Spleen (tissue), 11 donors: ENCODE measurements at regions not wholly inside any gene's neighbourhood (a gene's known extent, or its start where the extent isn't known, plus 50 kb on each side); places are given as distances from the start of the nearest gene placed in this dataset.
"Not testable (repeated sequence)": the region's sequence is repeated elsewhere in the genome, so short reads cannot be mapped to it uniquely, and the experiment has no call there.

Experiments
- DNase-seq: peaks from one replicate; pipeline ENCODE4 v3.0.0-alpha.2; 2020
- H3K27ac ChIP-seq, 8 donors: fragments of 200-600 bp; sonication (generic) in 7 of 8; 1 replicate in 4 of 8; 2 replicates in 4 of 8; pipeline versions ENCODE4 v1.5.0 to v1.8.0; 2016 to 2021; ENCODE audit warnings: inconsistent platforms in 4 of 8, mild to moderate bottlenecking in 4 of 8, moderate library complexity in 1 of 8
- H3K27me3 ChIP-seq, 7 donors: fragments of 200-600 bp; sonication (generic) in 6 of 7; replicated peaks in 1 of 7; 1 replicate in 4 of 7; 2 replicates in 3 of 7; pipeline versions ENCODE4 v1.5.0 to v1.8.0; 2016 to 2021; ENCODE audit warnings: inconsistent platforms in 3 of 7, mild to moderate bottlenecking in 1 of 7
- H3K36me3 ChIP-seq, 6 donors: fragments of 200-600 bp; sonication (generic) in 5 of 6; 1 replicate in 4 of 6; 2 replicates in 2 of 6; pipeline versions ENCODE4 v1.5.0 to v1.8.0; 2016 to 2021; ENCODE audit warnings: inconsistent platforms in 2 of 6
- H3K4me1 ChIP-seq, 6 donors: fragments of 200-600 bp; sonication (generic) in 5 of 6; 1 replicate in 3 of 6; 2 replicates in 3 of 6; pipeline versions ENCODE4 v1.5.0 to v1.8.0; 2016 to 2021; ENCODE audit warnings: inconsistent platforms in 3 of 6
- H3K4me3 ChIP-seq, 8 donors: fragments of 200-600 bp; sonication (generic) in 7 of 8; 1 replicate in 4 of 8; 2 replicates in 4 of 8; pipeline versions ENCODE4 v1.5.0 to v1.8.0; 2016 to 2021; ENCODE audit warnings: inconsistent platforms in 4 of 8, mild to moderate bottlenecking in 4 of 8, moderate library complexity in 2 of 8
- H3K9me3 ChIP-seq, 8 donors: fragments of 200-600 bp; sonication (generic) in 7 of 8; 1 replicate in 4 of 8; 2 replicates in 4 of 8; pipeline versions ENCODE4 v1.5.0 to v1.8.0; 2016 to 2021; ENCODE audit warnings: inconsistent platforms in 4 of 8
- CTCF ChIP-seq, 11 experiments: fragments of 200-600 bp in 7 of 11; fragments of 450-650 bp in 4 of 11; sonication (generic) in 4 of 11; IDR thresholded peaks in 8 of 11; conservative IDR thresholded peaks in 3 of 11; 1 replicate in 7 of 11; 2 replicates in 4 of 11; pipeline versions ENCODE4 v1.4.0 to v1.8.0; 2016 to 2021; ENCODE audit warnings: antibody characterized with exemption in 11 of 11, inconsistent platforms in 4 of 11, mild to moderate bottlenecking in 1 of 11
- POLR2A ChIP-seq, 3 donors: fragments of 450-650 bp; IDR thresholded peaks; one replicate each; pipeline ENCODE4 v1.5.1; 2017; ENCODE audit warnings: antibody characterized with exemption in 3 of 3, mild to moderate bottlenecking in 1 of 3
- POLR2AphosphoS5 ChIP-seq, 3 donors: sonication (generic); formaldehyde crosslinking; IDR thresholded peaks; one replicate each; pipeline ENCODE4 v1.5.1; 2017; ENCODE audit warnings: antibody characterized with exemption in 3 of 3
- WGBS, 5 donors: extraction: QIAGEN DNeasy Blood & Tissue Kit in 3 of 5; methylation state at CpG; one replicate each; pipeline versions ENCODE4 v1.1.5 to v1.1.7; 2013 to 2018; 5-methylcytosine and 5-hydroxymethylcytosine counted together
- intact Hi-C: fragments of 100-400 bp; cut with DNase I; formaldehyde crosslinking; loops from one replicate; pipeline ENCODE4 v1.15.0; 2023; ENCODE audit warnings: low total_unique reads
- donor health status: healthy with polysubstance abuse.
- donor health status: DM: no; HTN: no; CAD: no; lungs with moderate emphysema.
- donor health status: DM: no; HTN: no; CAD: no.
- donor health status: Bipolar disorder and iron deficiency.
- donor health status: healthy.
- donor health status: DM: no; HTN: no; CAD: no.
- donor health status: DM: yes; HTN: yes; CAD: no.

- Histone ChIP-seq H3K4me3 (no peak overlapping the region), H3K36me3 (no peaks in the 10 kb centered on the region), H3K27ac (no peak overlapping the region), H3K4me1 (no peaks in the 10 kb centered on the region), H3K27me3 (no peaks in the 10 kb centered on the region), H3K9me3 (peaks cover 0 to 5% (median 0%) of the 10 kb centered on the region in 8 donors)
- 26 to 47% (median 36%) methylated on average over 1 of the region's 1 CpG for WGBS, 5 donors
- TF ChIP-seq CTCF (IDR thresholded peaks at IDR 0.05 in 8 of 11, conservative IDR thresholded peaks at IDR 0.05 in 3 of 11) = no peak
- no peak for TF ChIP-seq POLR2A (IDR thresholded peaks at IDR 0.05)
- TF ChIP-seq POLR2AphosphoS5 (IDR thresholded peaks at IDR 0.05) = no peak
- intact Hi-C loops = no loop called here
- DNase-seq = no peak
Measured at GRCh38 chr4:187665086-187665485, 330.5 kb upstream of the ZFP42 start.

- TF ChIP-seq CTCF (IDR thresholded peaks at IDR 0.05 in 8 of 11, conservative IDR thresholded peaks at IDR 0.05 in 3 of 11) (no peak), POLR2AphosphoS5 (IDR thresholded peaks at IDR 0.05) (no peak), POLR2A (IDR thresholded peaks at IDR 0.05) (no peak)
- intact Hi-C loops = no loop called here
- WGBS, 5 donors = 67 to 77% (median 70%) methylated on average over 4 of the region's 4 CpGs
Measured at GRCh38 chr4:187666034-187666433, 329.5 kb upstream of the ZFP42 start.

DNA sequence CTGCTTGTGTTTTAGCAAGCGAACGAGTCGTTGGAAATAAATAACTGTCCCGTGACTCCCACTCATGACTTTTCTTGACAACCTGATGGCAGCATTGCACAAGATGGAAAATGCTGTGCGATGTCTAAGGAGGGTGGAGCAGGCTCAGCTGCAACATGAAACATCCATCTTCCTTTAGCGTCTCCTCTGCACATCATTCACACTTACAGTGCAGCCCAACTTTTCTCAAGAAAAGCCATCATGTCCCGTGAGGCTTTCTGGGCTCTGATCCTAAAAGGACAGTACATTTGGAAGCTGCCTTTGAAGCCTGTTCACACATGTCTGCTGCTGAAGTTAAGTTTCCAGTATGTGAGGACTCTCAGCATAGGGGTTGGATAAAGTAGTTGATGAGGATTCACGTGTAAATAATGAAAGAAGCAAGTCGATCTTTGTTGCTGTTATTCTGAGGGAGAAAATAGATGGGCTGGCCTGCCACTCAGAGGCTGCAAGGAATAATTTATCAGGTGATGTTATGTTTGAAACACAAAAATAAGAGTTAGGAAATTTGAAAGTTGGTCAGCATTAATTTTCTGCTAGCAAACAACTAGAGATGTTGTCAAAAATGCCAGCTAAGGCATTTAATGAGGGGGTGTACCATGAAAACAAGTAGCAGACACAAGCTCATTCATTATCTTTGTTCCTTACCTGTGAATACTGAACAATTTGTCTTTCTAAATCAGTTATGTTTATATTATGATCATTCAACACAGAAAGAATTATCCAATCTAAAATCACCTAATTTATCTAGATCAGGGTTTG, 328.7 kb upstream of the ZFP42 start:
- H3K27me3 ChIP-seq = no peaks in the 10 kb centered on the region
- intact Hi-C loops = no loop called here
- no peak for TF ChIP-seq CTCF (IDR thresholded peaks at IDR 0.05 in 8 of 11, conservative IDR thresholded peaks at IDR 0.05 in 3 of 11)
- no peak overlapping the region for H3K4me3 ChIP-seq
- no peaks in the 10 kb centered on the region for H3K36me3 ChIP-seq
- no peaks in the 10 kb centered on the region for H3K4me1 ChIP-seq
- DNase-seq = no peak
- H3K9me3 ChIP-seq = peaks cover 0 to 12% (median 0%) of the 10 kb centered on the region in 8 donors
- 58 to 65% (median 59%) methylated on average over 9 of the region's 9 CpGs for WGBS, 5 donors
- H3K27ac ChIP-seq = no peak overlapping the region

More at GRCh38 chr4:187666034-187666433, 329.5 kb upstream of the ZFP42 start:
- Histone ChIP-seq H3K9me3 (peaks cover 0 to 12% (median 0%) of the 10 kb centered on the region in 8 donors), H3K27ac (no peak overlapping the region), H3K27me3 (no peaks in the 10 kb centered on the region), H3K4me3 (no peak overlapping the region), H3K4me1 (no peaks in the 10 kb centered on the region), H3K36me3 (no peaks in the 10 kb centered on the region)
- DNase-seq = no peak

DNA sequence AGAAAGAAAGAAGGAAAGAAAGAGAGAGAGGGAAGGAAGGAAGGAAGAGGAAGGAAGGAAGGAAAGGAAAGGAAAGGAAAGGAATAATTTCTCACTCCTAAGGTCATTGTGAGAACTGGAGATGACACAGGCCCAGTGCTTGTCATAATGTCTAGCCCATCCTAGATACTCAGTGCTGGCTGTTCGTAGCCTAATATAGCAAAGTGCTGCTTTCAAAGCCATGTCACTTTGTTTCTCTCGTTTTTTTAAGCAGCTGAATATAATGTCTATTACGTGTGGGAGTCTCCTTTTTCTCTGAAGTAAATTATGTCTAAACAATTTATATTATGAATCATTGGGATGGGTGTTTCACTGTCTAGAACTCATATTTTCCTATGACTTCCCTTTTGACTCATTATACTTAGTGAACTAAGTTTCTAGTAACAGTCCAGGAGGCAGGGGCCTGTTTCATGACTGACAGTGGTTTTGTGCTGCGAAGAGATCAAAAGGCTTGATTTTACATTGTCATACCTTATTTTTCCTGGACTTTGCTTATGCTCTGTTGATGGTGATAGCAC, 327.0 kb upstream of the ZFP42 start:
- Histone ChIP-seq H3K4me1 (no peaks in the 10 kb centered on the region), H3K4me3 (no peak overlapping the region), H3K27me3 (no peaks in the 10 kb centered on the region), H3K27ac (no peak overlapping the region), H3K36me3 (no peaks in the 10 kb centered on the region), H3K9me3 (peaks cover 0 to 12% (median 0%) of the 10 kb centered on the region in 8 donors)
- intact Hi-C loops = no loop called here
- DNase-seq = no peak
- 47 to 62% (median 51%) methylated on average over 4 of the region's 4 CpGs for WGBS, 5 donors
- no peak for TF ChIP-seq POLR2A (IDR thresholded peaks at IDR 0.05)
- TF ChIP-seq CTCF (IDR thresholded peaks at IDR 0.05 in 8 of 11, conservative IDR thresholded peaks at IDR 0.05 in 3 of 11) = no peak
- TF ChIP-seq POLR2AphosphoS5 (IDR thresholded peaks at IDR 0.05) = no peak

- H3K27ac ChIP-seq, H3K4me3 ChIP-seq, H3K27me3 ChIP-seq, DNase-seq, intact Hi-C loops, H3K4me1 ChIP-seq, H3K36me3 ChIP-seq: not testable (repeated sequence)
- peaks cover 0 to 21% (median 1%) of the 10 kb centered on the region in 8 donors for H3K9me3 ChIP-seq
- WGBS, 5 donors = 83 to 94% (median 90%) methylated on average over 7 to 11 of the region's 13 CpGs
Measured at GRCh38 chr4:187671521-187671920, 324.1 kb upstream of the ZFP42 start.

- peaks cover 0 to 26% (median 2%) of the 10 kb centered on the region in 8 donors for H3K9me3 ChIP-seq
- H3K4me1 ChIP-seq, H3K27ac ChIP-seq, intact Hi-C loops, DNase-seq, H3K27me3 ChIP-seq, H3K4me3 ChIP-seq, H3K36me3 ChIP-seq: not testable (repeated sequence)
- 81 to 93% (median 88%) methylated on average over 5 to 11 of the region's 12 CpGs for WGBS, 5 donors
Measured at GRCh38 chr4:187671958-187672357, 323.6 kb upstream of the ZFP42 start.
